CD14-positive monocyte (primary cell): ENCODE measurements at regions not wholly inside any gene's neighbourhood (a gene's known extent, or its start where the extent isn't known, plus 50 kb on each side); places are given as distances from the start of the nearest gene placed in this dataset.
"Not testable (repeated sequence)": the region's sequence is repeated elsewhere in the genome, so short reads cannot be mapped to it uniquely, and the experiment has no call there.

Source experiments
- DNase-seq, 3 donors: peaks; one replicate each; pipeline ENCODE4 v3.0.0-alpha.2; 2011 to 2022
- H2AFZ ChIP-seq: 2 replicates; pipeline ENCODE4 v1.6.0; 2012; ENCODE audit warnings: mild to moderate bottlenecking, low read depth, low read length, inconsistent platforms; ENCODE audit not compliant: insufficient read depth, poor library complexity, severe bottlenecking
- H3K27ac ChIP-seq, 2 donors: 1 replicate in 1 of 2; 2 replicates in 1 of 2; pipeline ENCODE4 v1.5.1; 2012 to 2013; ENCODE audit warnings: low read length in 2 of 2, control low read depth in 1 of 2, inconsistent platforms in 1 of 2, low read depth in 1 of 2, mild to moderate bottlenecking in 1 of 2
- H3K27me3 ChIP-seq, 2 donors: one replicate each; pipeline versions ENCODE4 v1.6.0 to v1.6.1; 2011 to 2013; ENCODE audit warnings: low read length in 2 of 2; ENCODE audit not compliant: control insufficient read depth in 2 of 2, insufficient read depth in 2 of 2
- H3K36me3 ChIP-seq, 2 donors: replicated peaks in 1 of 2; 1 replicate in 1 of 2; 2 replicates in 1 of 2; pipeline versions ENCODE4 v1.5.1 to v1.6.1; 2012 to 2013; ENCODE audit warnings: low read length in 2 of 2, control low read depth in 1 of 2, inconsistent platforms in 1 of 2, mild to moderate bottlenecking in 1 of 2; ENCODE audit not compliant: insufficient read depth in 2 of 2, control insufficient read depth in 1 of 2
- H3K4me1 ChIP-seq, 2 donors: 1 replicate in 1 of 2; 2 replicates in 1 of 2; pipeline versions ENCODE4 v1.5.1 to v1.6.1; 2012 to 2013; ENCODE audit warnings: low read length in 2 of 2, control low read depth in 1 of 2, inconsistent platforms in 1 of 2, mild to moderate bottlenecking in 1 of 2, moderate library complexity in 1 of 2; ENCODE audit not compliant: insufficient read depth in 2 of 2, control insufficient read depth in 1 of 2
- H3K4me2 ChIP-seq: replicated peaks from 2 replicates; pipeline ENCODE3; 2012; ENCODE audit warnings: low read length, moderate library complexity, mild to moderate bottlenecking; ENCODE audit not compliant: poor library complexity, severe bottlenecking; ENCODE audit errors: extremely low read depth
- H3K4me3 ChIP-seq, 3 experiments: fragments of 200-600 bp in 1 of 3; sonication (generic) in 1 of 3; replicated peaks in 1 of 3; 1 replicate in 2 of 3; 2 replicates in 1 of 3; pipeline ENCODE4 v1.5.1; 2011 to 2013; ENCODE audit warnings: low read length in 3 of 3, mild to moderate bottlenecking in 3 of 3, control low read depth in 2 of 3, low read depth in 2 of 3, inconsistent platforms in 1 of 3, moderate library complexity in 1 of 3
- H3K79me2 ChIP-seq: 2 replicates; pipeline ENCODE4 v1.6.0; 2012; ENCODE audit warnings: mild to moderate bottlenecking, control low read depth, inconsistent platforms, low read length, moderate library complexity; ENCODE audit not compliant: insufficient read depth
- H3K9ac ChIP-seq: 2 replicates; pipeline ENCODE4 v1.6.0; 2017; ENCODE audit warnings: low read length, mild to moderate bottlenecking; ENCODE audit not compliant: insufficient read depth, poor library complexity, severe bottlenecking
- H3K9me3 ChIP-seq, 2 donors: replicated peaks in 1 of 2; 1 replicate in 1 of 2; 2 replicates in 1 of 2; pipeline versions ENCODE4 v1.5.1 to v1.6.1; 2012 to 2013; ENCODE audit warnings: low read length in 2 of 2, control low read depth in 1 of 2; ENCODE audit not compliant: control insufficient read depth in 1 of 2, insufficient read depth in 1 of 2
- H4K20me1 ChIP-seq: 2 replicates; pipeline ENCODE4 v1.6.0; 2012; ENCODE audit warnings: mild to moderate bottlenecking, low read length, control low read depth, moderate library complexity; ENCODE audit not compliant: insufficient read depth
- H3K27ac Mint-ChIP-seq, 7 donors: one replicate each; pipeline ENCODE4 v1.8.0; 2020; ENCODE audit warnings: mild to moderate bottlenecking in 7 of 7, mixed read lengths in 7 of 7, moderate library complexity in 6 of 7, inconsistent platforms in 2 of 7
- H3K27me3 Mint-ChIP-seq, 3 donors: one replicate each; pipeline ENCODE4 v1.8.0; 2021 to 2022; ENCODE audit warnings: low read depth in 3 of 3, mild to moderate bottlenecking in 3 of 3, mixed read lengths in 3 of 3, moderate library complexity in 3 of 3, inconsistent platforms in 1 of 3
- H3K36me3 Mint-ChIP-seq, 2 donors: one replicate each; pipeline ENCODE4 v1.8.0; 2020; ENCODE audit warnings: mixed read lengths in 2 of 2, inconsistent platforms in 1 of 2, mild to moderate bottlenecking in 1 of 2
- H3K4me1 Mint-ChIP-seq: one replicate; pipeline ENCODE4 v1.8.0; 2020; ENCODE audit warnings: mild to moderate bottlenecking, mixed read lengths
- H3K4me3 Mint-ChIP-seq, 2 donors: one replicate each; pipeline ENCODE4 v1.8.0; 2020; ENCODE audit warnings: mild to moderate bottlenecking in 2 of 2, mixed read lengths in 2 of 2, moderate library complexity in 1 of 2
- H3K9me3 Mint-ChIP-seq, 7 donors: one replicate each; pipeline ENCODE4 v1.8.0; 2020 to 2022; ENCODE audit warnings: mixed read lengths in 7 of 7, mild to moderate bottlenecking in 6 of 7, moderate library complexity in 6 of 7, inconsistent platforms in 2 of 7
- WGBS: methylation state at CpG from one replicate; pipeline ENCODE4 v1.1.5; 2013; ENCODE audit warnings: missing lambda C conversion rate; ENCODE audit not compliant: insufficient coverage; 5-methylcytosine and 5-hydroxymethylcytosine counted together
- intact Hi-C, 2 donors: fragments of 100-400 bp; cut with micrococcal nuclease; formaldehyde crosslinking; loops; one replicate each; pipeline versions ENCODE4 v1.15.0 to v1.15.1; 2023
- TF ChIP-seq, protein P1 (sequence below): fragments of 200-600 bp; IDR thresholded peaks from one replicate; pipeline ENCODE4 v1.8.0; 2022; ENCODE audit warnings: antibody characterized with exemption, mild to moderate bottlenecking

DNA sequence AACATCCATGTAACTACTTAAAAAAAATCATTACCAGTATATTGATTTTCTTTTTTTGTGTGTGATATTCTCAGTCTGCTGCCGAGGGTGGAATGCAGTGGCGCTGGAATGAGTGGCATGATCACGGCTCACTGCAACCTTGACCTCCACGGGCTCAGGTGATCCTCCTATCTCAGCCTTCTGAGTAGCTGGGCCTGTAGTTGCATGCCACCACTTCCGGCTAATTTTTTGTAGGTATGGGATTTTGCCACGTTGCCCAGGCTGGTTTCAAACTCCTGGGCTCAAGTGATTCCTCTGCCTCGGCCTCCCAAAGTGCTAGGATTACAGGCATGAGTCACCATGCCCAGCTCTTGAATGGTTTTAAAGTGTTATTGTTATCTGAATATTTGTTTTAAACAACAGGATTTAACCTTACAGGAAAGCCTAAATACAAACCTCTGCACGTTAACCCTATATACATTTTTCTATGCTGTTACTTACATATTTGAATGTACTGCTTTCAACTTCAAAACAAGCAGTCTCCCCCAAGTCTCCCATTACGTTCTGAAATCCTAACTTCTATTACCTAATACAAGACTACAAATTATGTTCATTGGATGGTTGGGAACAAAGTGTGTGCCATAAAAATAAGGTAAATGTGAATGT lies 61.7 kb downstream of the KPNA2 start:
- Histone ChIP-seq H4K20me1 (no peaks in the 10 kb centered on the region), H3K27ac (no peak overlapping the region), H2AFZ (no peak overlapping the region), H3K4me2 (no peak overlapping the region), H3K4me1 (peaks cover 7 to 13% of the 10 kb centered on the region in 2 donors), H3K27me3 (no peaks in the 10 kb centered on the region), H3K9ac (no peak overlapping the region), H3K9me3 (no peaks in the 10 kb centered on the region), H3K36me3 (no peaks in the 10 kb centered on the region), H3K4me3 (no peak overlapping the region), H3K79me2 (peaks cover 7% of the 10 kb centered on the region)
- no peaks in the 10 kb centered on the region for H3K36me3 Mint-ChIP-seq
- H3K27me3 Mint-ChIP-seq, result peaks cover 0 to 4% (median 0%) of the 10 kb centered on the region in 3 donors
- H3K4me3 Mint-ChIP-seq, result no peak overlapping the region
- TF ChIP-seq, protein P1, sequence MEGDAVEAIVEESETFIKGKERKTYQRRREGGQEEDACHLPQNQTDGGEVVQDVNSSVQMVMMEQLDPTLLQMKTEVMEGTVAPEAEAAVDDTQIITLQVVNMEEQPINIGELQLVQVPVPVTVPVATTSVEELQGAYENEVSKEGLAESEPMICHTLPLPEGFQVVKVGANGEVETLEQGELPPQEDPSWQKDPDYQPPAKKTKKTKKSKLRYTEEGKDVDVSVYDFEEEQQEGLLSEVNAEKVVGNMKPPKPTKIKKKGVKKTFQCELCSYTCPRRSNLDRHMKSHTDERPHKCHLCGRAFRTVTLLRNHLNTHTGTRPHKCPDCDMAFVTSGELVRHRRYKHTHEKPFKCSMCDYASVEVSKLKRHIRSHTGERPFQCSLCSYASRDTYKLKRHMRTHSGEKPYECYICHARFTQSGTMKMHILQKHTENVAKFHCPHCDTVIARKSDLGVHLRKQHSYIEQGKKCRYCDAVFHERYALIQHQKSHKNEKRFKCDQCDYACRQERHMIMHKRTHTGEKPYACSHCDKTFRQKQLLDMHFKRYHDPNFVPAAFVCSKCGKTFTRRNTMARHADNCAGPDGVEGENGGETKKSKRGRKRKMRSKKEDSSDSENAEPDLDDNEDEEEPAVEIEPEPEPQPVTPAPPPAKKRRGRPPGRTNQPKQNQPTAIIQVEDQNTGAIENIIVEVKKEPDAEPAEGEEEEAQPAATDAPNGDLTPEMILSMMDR, result no peak
- no peak overlapping the region for H3K27ac Mint-ChIP-seq
- peaks cover 0 to 8% (median 2%) of the 10 kb centered on the region in 7 donors for H3K9me3 Mint-ChIP-seq
- peaks cover 10% of the 10 kb centered on the region for H3K4me1 Mint-ChIP-seq
- no peak for DNase-seq
- intact Hi-C loops, result no loop called here
- WGBS, result 100% methylated on average over 2 of the region's 9 CpGs

DNA sequence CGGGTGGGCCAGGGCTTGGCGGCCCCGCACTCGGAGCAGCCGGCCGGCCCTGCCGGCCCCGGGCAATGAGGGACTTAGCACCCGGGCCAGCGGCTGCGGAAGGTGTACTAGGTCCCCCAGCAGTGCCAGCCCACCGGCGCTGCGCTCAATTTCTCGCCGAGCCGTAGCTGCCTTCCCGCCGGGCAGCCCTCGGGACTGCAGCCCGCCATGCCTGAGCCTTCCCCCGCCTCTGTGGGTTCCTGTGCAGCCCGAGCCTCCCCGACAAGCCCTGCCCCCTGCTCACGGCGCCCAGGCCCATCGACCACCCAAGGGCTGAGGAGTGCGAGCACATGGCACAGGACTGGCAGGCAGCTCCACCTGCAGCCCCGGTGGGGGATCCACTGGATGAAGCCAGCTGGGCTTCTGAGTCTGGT lies 63.8 kb downstream of the KPNA2 start:
- not testable (repeated sequence) for H3K27ac Mint-ChIP-seq

More for the DNA sequence above, 63.8 kb downstream of the KPNA2 start:
- H2AFZ ChIP-seq, H3K27me3 ChIP-seq, H3K4me2 ChIP-seq, H3K27ac ChIP-seq, H4K20me1 ChIP-seq, H3K9me3 ChIP-seq, H3K4me3 Mint-ChIP-seq, H3K9ac ChIP-seq, H3K36me3 ChIP-seq, H3K36me3 Mint-ChIP-seq, DNase-seq, intact Hi-C loops, H3K27me3 Mint-ChIP-seq, H3K4me3 ChIP-seq, H3K9me3 Mint-ChIP-seq: not testable (repeated sequence)
- Histone ChIP-seq H3K4me1 (peaks cover 13 to 25% of the 10 kb centered on the region in 2 donors), H3K79me2 (peaks cover 28% of the 10 kb centered on the region)
- peaks cover 25% of the 10 kb centered on the region for H3K4me1 Mint-ChIP-seq
- WGBS, result 95% methylated on average over 23 of the region's 29 CpGs
